SK-N-SH treated with all-trans-retinoic acid at 6 μM for 48 hours (cell line): ENCODE measurements at regions not wholly inside any gene's neighbourhood (a gene's known extent, or its start where the extent isn't known, plus 50 kb on each side); places are given as distances from the start of the nearest gene placed in this dataset.

Experiments
- ATAC-seq: fragments of 200-7000 bp; cut with Tn5 transposase; 3 replicates; pipeline ENCODE4 v1.9.1; 2020; ENCODE audit warnings: mild to moderate bottlenecking, moderate library complexity
- ARNTL ChIP-seq: fragments of 450-650 bp; formaldehyde crosslinking; IDR thresholded peaks from 2 replicates; pipeline ENCODE4 v1.5.0; 2020; ENCODE audit warnings: low read depth, mild to moderate bottlenecking, moderate library complexity, borderline replicate concordance
- BACH2 ChIP-seq: fragments of 250-450 bp; sonication (Bioruptor Pico); IDR thresholded peaks from 2 replicates; pipeline ENCODE4 v1.9.0; 2021; ENCODE audit warnings: mild to moderate bottlenecking, borderline replicate concordance
- CSDC2 ChIP-seq: fragments of 250-450 bp; sonication (Bioruptor Pico); IDR thresholded peaks from 2 replicates; pipeline ENCODE4 v1.5.0; 2020; ENCODE audit warnings: mild to moderate bottlenecking, moderate library complexity
- ESRRG ChIP-seq: fragments of 250-450 bp; sonication (Bioruptor Pico); IDR thresholded peaks from 2 replicates; pipeline ENCODE4 v1.6.1; 2021; ENCODE audit warnings: mild to moderate bottlenecking
- GLIS3 ChIP-seq: fragments of 250-450 bp; sonication (Bioruptor Pico); IDR thresholded peaks from 2 replicates; pipeline ENCODE4 v1.5.0; 2020; ENCODE audit warnings: mild to moderate bottlenecking, moderate library complexity
- ISL1 ChIP-seq: fragments of 250-450 bp; sonication (Bioruptor Pico); IDR thresholded peaks from 2 replicates; pipeline ENCODE4 v2.1.2; 2022; ENCODE audit warnings: mild to moderate bottlenecking, moderate library complexity
- OSR1 ChIP-seq: fragments of 250-450 bp; sonication (Bioruptor Pico); IDR thresholded peaks from 2 replicates; pipeline ENCODE4 v1.8.0; 2022; ENCODE audit warnings: moderate library complexity, mild to moderate bottlenecking, inconsistent platforms
- PATZ1 ChIP-seq: fragments of 250-450 bp; sonication (Bioruptor Pico); IDR thresholded peaks from 2 replicates; pipeline ENCODE4 v1.8.0; 2020; ENCODE audit warnings: mild to moderate bottlenecking, moderate library complexity, borderline replicate concordance
- POU6F1 ChIP-seq: fragments of 250-450 bp; sonication (Bioruptor Pico); IDR thresholded peaks from 2 replicates; pipeline ENCODE4 v1.8.0; 2021; ENCODE audit warnings: low read depth, mild to moderate bottlenecking, moderate library complexity, borderline replicate concordance
- PPARA ChIP-seq: fragments of 250-450 bp; sonication (Bioruptor Pico); IDR thresholded peaks from 2 replicates; pipeline ENCODE4 v1.5.0; 2020; ENCODE audit warnings: mild to moderate bottlenecking, borderline replicate concordance
- RARB ChIP-seq: fragments of 250-450 bp; sonication (Bioruptor Pico); IDR thresholded peaks from 2 replicates; pipeline ENCODE4 v1.8.0; 2021; ENCODE audit warnings: mild to moderate bottlenecking, moderate library complexity
- SNAI2 ChIP-seq: fragments of 250-450 bp; sonication (Bioruptor Pico); IDR thresholded peaks from 2 replicates; pipeline ENCODE4 v1.5.0; 2020; ENCODE audit warnings: mild to moderate bottlenecking, moderate library complexity
- TCF4 ChIP-seq: fragments of 250-450 bp; sonication (Bioruptor Pico); IDR thresholded peaks from 2 replicates; pipeline ENCODE4 v1.8.0; 2021; ENCODE audit warnings: mild to moderate bottlenecking, moderate library complexity, borderline replicate concordance
- TOX ChIP-seq: fragments of 250-450 bp; sonication (Bioruptor Pico); IDR thresholded peaks from 2 replicates; pipeline ENCODE4 v1.8.0; 2021; ENCODE audit warnings: mild to moderate bottlenecking, moderate library complexity, borderline replicate concordance
- TSHZ2 ChIP-seq: fragments of 250-450 bp; sonication (Bioruptor Pico); IDR thresholded peaks from 2 replicates; pipeline ENCODE4 v1.5.0; 2020; ENCODE audit warnings: mild to moderate bottlenecking, moderate library complexity
- ZC3H10 ChIP-seq: fragments of 250-450 bp; sonication (Bioruptor Pico); IDR thresholded peaks from 2 replicates; pipeline ENCODE4 v1.5.1; 2021; ENCODE audit warnings: mild to moderate bottlenecking, moderate library complexity
- ZFP3 ChIP-seq: fragments of 250-450 bp; sonication (Bioruptor Pico); IDR thresholded peaks from 2 replicates; pipeline ENCODE4 v1.5.0; 2020; ENCODE audit warnings: mild to moderate bottlenecking, moderate library complexity
- ZFP30 ChIP-seq: fragments of 450-650 bp; formaldehyde crosslinking; IDR thresholded peaks from 2 replicates; pipeline ENCODE4 v1.5.0; 2022; ENCODE audit warnings: mild to moderate bottlenecking, moderate library complexity
- ZNF70 ChIP-seq: fragments of 450-650 bp; formaldehyde crosslinking; IDR thresholded peaks from 2 replicates; pipeline ENCODE4 v1.5.0; 2020; ENCODE audit warnings: mild to moderate bottlenecking, moderate library complexity
- ZNF8 ChIP-seq: fragments of 450-650 bp; formaldehyde crosslinking; IDR thresholded peaks from 2 replicates; pipeline ENCODE4 v1.5.0; 2020; ENCODE audit warnings: mild to moderate bottlenecking, moderate library complexity

GRCh38 chr9:88740844-88741243 lies 205.9 kb downstream of the NXNL2 start:
- TF ChIP-seq POU6F1 (CRISPR knock-in tag) (no peak), ZFP30 (no peak), PATZ1 (CRISPR knock-in tag) (no peak), CSDC2 (no peak), ISL1 (CRISPR knock-in tag) (no peak), ESRRG (no peak), ZFP3 (CRISPR knock-in tag) (no peak), TSHZ2 (CRISPR knock-in tag) (no peak), TOX (no peak), ARNTL (CRISPR knock-in tag) (no peak), ZNF8 (CRISPR knock-in tag) (no peak), BACH2 (CRISPR knock-in tag) (no peak), SNAI2 (CRISPR knock-in tag) (no peak), OSR1 (CRISPR knock-in tag) (no peak), ZNF70 (no peak)
- ATAC-seq: no peak

GRCh38 chr9:88741335-88741734 lies 206.4 kb downstream of the NXNL2 start:
- TF ChIP-seq ZFP3 (CRISPR knock-in tag) (no peak), ZC3H10 (CRISPR knock-in tag) (no peak), GLIS3 (CRISPR knock-in tag) (no peak), OSR1 (CRISPR knock-in tag) (no peak)
- ATAC-seq: no peak

DNA sequence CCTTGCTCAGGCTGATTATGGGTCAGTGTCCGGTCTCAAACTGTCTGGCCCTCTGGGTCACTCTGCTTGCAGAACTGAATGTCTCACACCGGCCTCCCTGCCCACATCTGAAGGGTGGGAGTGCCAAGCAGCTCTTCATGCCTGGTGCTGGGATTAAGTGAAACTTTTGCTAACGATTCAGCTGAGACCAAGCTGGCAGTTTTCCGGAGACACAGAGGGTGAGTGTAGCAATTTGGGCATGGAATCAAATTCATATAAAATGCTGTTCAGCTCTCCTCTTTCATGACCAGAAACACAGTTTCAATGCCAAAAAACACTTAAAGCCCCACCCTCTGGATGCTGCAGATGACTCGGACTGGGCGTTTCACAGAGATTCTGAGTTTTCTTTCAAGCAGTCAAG lies 207.5 kb downstream of the NXNL2 start:
- no peak for ATAC-seq
- TF ChIP-seq CSDC2: no peak
- no peak for TF ChIP-seq PPARA (CRISPR knock-in tag)
- no peak for TF ChIP-seq PATZ1 (CRISPR knock-in tag)
- TF ChIP-seq ISL1 (CRISPR knock-in tag): no peak
- TF ChIP-seq OSR1 (CRISPR knock-in tag): no peak
- TF ChIP-seq ARNTL (CRISPR knock-in tag): no peak
- TF ChIP-seq POU6F1 (CRISPR knock-in tag): no peak
- no peak for TF ChIP-seq ZNF8 (CRISPR knock-in tag)
- TF ChIP-seq TOX: no peak
- no peak for TF ChIP-seq ESRRG
- no peak for TF ChIP-seq SNAI2 (CRISPR knock-in tag)
- TF ChIP-seq RARB (CRISPR knock-in tag): no peak
- TF ChIP-seq TCF4 (CRISPR knock-in tag): no peak
